Left lung (tissue), 4 donors: ENCODE measurements at regions not wholly inside any gene's neighbourhood (a gene's known extent, or its start where the extent isn't known, plus 50 kb on each side); places are given as distances from the start of the nearest gene placed in this dataset.

Source experiments
- ATAC-seq: fragments of 200-7000 bp; cut with Tn5 transposase; one replicate; pipeline ENCODE4 v1.9.1; 2020; ENCODE audit warnings: moderate library complexity
- DNase-seq, 4 donors: peaks; one replicate each; pipeline ENCODE4 v3.0.0-alpha.2; 2013 to 2020
- H3K27ac ChIP-seq, 2 donors: fragments of 200-600 bp; sonication (generic) in 1 of 2; one replicate each; pipeline versions ENCODE4 v1.5.0 to v1.8.0; 2020 to 2021
- H3K27me3 ChIP-seq, 2 donors: fragments of 200-600 bp; sonication (generic) in 1 of 2; one replicate each; pipeline versions ENCODE4 v1.5.0 to v1.8.0; 2020 to 2021
- H3K36me3 ChIP-seq, 2 donors: fragments of 200-600 bp; sonication (generic) in 1 of 2; one replicate each; pipeline versions ENCODE4 v1.5.0 to v1.8.0; 2020 to 2021
- H3K4me1 ChIP-seq, 2 donors: fragments of 200-600 bp; one replicate each; pipeline ENCODE4 v1.8.0; 2021
- H3K4me3 ChIP-seq, 2 donors: fragments of 200-600 bp; sonication (generic) in 1 of 2; one replicate each; pipeline versions ENCODE4 v1.5.0 to v1.8.0; 2020 to 2021; ENCODE audit warnings: mild to moderate bottlenecking in 1 of 2
- H3K9me3 ChIP-seq, 2 donors: fragments of 200-600 bp; sonication (generic) in 1 of 2; one replicate each; pipeline versions ENCODE4 v1.5.0 to v1.8.0; 2020 to 2021
- intact Hi-C, 2 donors: fragments of 100-400 bp; cut with DNase I; formaldehyde crosslinking; loops; one replicate each; pipeline versions ENCODE4 v1.11.2 to v1.14.2; 2022
- TF ChIP-seq, protein P1 (sequence below), 2 donors: fragments of 200-600 bp; sonication (generic) in 1 of 2; IDR thresholded peaks; one replicate each; pipeline versions ENCODE4 v1.5.0 to v1.8.0; 2021; ENCODE audit warnings: antibody characterized with exemption in 2 of 2
- donor health status: DM: no; HTN: yes; CAD: no.
- donor health status: DM: no; HTN: no; CAD: no.

DNA sequence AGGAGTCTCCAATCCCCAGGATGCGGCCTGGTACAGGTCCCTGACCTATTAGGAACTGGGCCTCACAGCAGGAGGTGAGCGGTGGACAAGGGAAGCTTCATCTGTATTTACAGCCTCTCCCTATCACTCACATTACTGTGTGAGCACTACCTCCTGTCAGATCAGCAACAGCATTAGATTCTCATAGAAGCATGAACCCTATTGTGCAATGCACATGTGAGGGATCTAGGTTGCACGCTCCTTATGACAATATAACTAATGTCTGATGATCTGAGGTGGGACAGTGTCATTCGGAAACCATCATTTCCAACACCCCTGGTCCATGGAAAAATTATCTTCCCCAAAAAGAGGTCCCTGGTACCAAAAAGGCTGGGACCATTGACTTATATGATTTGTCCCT lies 1000.5 kb downstream of the FLRT2 start:
- Histone ChIP-seq H3K36me3 (no peaks in the 10 kb centered on the region), H3K4me3 (no peak overlapping the region), H3K9me3 (no peaks in the 10 kb centered on the region), H3K27me3 (no peaks in the 10 kb centered on the region), H3K27ac (no peak overlapping the region), H3K4me1 (no peaks in the 10 kb centered on the region)
- ATAC-seq (no peak), DNase-seq (no peak)
- TF ChIP-seq, protein P1, sequence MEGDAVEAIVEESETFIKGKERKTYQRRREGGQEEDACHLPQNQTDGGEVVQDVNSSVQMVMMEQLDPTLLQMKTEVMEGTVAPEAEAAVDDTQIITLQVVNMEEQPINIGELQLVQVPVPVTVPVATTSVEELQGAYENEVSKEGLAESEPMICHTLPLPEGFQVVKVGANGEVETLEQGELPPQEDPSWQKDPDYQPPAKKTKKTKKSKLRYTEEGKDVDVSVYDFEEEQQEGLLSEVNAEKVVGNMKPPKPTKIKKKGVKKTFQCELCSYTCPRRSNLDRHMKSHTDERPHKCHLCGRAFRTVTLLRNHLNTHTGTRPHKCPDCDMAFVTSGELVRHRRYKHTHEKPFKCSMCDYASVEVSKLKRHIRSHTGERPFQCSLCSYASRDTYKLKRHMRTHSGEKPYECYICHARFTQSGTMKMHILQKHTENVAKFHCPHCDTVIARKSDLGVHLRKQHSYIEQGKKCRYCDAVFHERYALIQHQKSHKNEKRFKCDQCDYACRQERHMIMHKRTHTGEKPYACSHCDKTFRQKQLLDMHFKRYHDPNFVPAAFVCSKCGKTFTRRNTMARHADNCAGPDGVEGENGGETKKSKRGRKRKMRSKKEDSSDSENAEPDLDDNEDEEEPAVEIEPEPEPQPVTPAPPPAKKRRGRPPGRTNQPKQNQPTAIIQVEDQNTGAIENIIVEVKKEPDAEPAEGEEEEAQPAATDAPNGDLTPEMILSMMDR (IDR thresholded peaks at IDR 0.05) = no peak
- intact Hi-C loops = no loop called here

- no peak overlapping the region for H3K4me3 ChIP-seq
- no peak overlapping the region for H3K27ac ChIP-seq
- no peaks in the 10 kb centered on the region for H3K9me3 ChIP-seq
- H3K4me1 ChIP-seq = no peaks in the 10 kb centered on the region
- ATAC-seq (no peak), DNase-seq (no peak)
- intact Hi-C loops = no loop called here
- no peaks in the 10 kb centered on the region for H3K36me3 ChIP-seq
- H3K27me3 ChIP-seq = no peaks in the 10 kb centered on the region
- TF ChIP-seq, protein P1 (IDR thresholded peaks at IDR 0.05) = no peak
These were observed 997.4 kb downstream of the FLRT2 start for GRCh38 chr14:86527312-86527711.

DNA sequence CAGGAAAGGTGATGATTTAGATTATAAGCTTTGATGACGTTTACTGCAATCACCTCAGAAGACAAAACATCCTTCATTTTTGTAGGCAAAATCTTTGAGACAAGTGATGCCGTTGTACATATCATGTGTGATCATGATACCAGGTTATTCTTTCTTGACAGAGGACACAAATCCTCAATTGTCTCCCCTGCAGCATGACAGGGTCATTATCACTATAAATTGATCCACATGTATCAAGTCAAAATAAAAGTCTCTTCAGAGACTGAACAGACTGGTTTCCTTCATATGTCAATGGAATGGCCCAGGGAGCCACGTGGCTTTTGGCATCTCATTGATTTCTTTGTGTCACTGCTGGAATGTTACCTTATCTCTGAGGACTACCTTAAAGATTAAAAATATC lies 995.7 kb downstream of the FLRT2 start:
- no peaks in the 10 kb centered on the region for H3K36me3 ChIP-seq

DNA sequence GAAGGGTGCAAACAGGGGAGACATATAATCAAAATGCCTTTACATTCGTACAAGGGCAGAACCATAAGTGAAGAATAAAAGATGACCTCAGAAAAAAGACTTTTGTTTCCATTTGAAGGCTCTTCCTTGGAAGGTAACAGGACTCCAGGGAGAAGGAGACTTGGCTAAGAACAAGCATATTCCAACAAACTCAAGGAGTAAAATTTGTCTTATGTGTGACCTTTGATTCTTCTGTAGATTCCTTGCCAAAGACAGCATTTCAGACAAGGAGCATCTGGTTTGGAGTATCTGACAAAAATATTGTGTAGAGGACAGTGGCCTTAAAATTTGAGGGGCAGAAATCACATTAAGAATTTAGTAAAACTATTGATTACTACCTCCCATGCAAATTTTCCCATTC lies 991.9 kb downstream of the FLRT2 start:
- Histone ChIP-seq H3K4me1 (no peaks in the 10 kb centered on the region), H3K27ac (no peak overlapping the region), H3K4me3 (no peak overlapping the region), H3K9me3 (no peaks in the 10 kb centered on the region), H3K36me3 (no peaks in the 10 kb centered on the region), H3K27me3 (no peaks in the 10 kb centered on the region)
- ATAC-seq (no peak), DNase-seq (no peak)
- TF ChIP-seq, protein P1 (IDR thresholded peaks at IDR 0.05) = no peak
- intact Hi-C loops = no loop called here

More for the DNA sequence above, 995.7 kb downstream of the FLRT2 start:
- ATAC-seq (no peak), DNase-seq (no peak)
- no peaks in the 10 kb centered on the region for H3K4me1 ChIP-seq
- TF ChIP-seq, protein P1 (IDR thresholded peaks at IDR 0.05) = no peak
- no peak overlapping the region for H3K4me3 ChIP-seq
- no peak overlapping the region for H3K27ac ChIP-seq
- H3K27me3 ChIP-seq = no peaks in the 10 kb centered on the region
- intact Hi-C loops = no loop called here
- H3K9me3 ChIP-seq = no peaks in the 10 kb centered on the region

DNA sequence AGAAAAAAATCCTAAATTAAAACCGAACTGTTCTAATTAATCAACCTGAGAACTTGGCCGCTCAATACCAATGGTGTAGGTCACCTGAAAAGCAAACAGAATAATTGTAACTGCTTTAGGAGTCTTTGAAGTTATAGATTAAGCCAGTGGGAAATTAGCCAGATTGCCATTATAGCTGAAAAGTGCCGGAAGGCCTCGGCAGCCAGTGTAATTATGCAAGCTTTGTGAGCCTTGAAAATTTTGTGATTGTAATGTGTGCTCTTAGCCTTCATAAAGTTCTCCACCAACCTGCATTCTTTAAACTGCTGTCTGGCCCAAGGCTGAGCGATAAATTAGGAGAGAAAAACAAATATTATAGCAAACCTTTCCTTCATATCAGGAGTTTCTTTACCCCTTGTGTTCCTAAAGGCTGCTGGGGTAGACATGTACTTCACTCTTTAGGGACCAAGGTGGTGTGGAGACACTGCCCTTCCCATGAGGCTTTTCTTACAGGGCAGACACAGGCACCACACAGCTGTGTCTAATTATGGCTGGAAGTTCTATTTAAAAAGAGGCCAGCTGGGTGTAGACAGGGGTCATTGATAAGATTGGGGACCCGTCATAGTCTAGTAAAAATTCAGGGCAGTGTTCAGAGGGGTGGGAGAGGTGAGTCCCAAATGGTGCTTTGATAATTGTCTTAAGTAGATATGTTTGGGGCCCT lies 991.2 kb downstream of the FLRT2 start:
- H3K36me3 ChIP-seq = no peaks in the 10 kb centered on the region
- H3K4me1 ChIP-seq = no peaks in the 10 kb centered on the region
- ATAC-seq (no peak), DNase-seq (peak in 1 of 4 donors; percentile 8)
- intact Hi-C loops = no loop called here
- no peaks in the 10 kb centered on the region for H3K27me3 ChIP-seq
- TF ChIP-seq, protein P1 (IDR thresholded peaks at IDR 0.05) = no peak
- H3K9me3 ChIP-seq = no peaks in the 10 kb centered on the region
- no peak overlapping the region for H3K27ac ChIP-seq
- H3K4me3 ChIP-seq = no peak overlapping the region
